ENCODE measurements at regions not wholly inside any gene's neighbourhood (a gene's known extent, or its start where the extent isn't known, plus 50 kb on each side); places are given as distances from the start of the nearest gene placed in this dataset.

- Histone ChIP-seq H3K27me3 (no peaks in the 10 kb centered on the region), H3K27ac (no peak overlapping the region), H3K36me3 (no peaks in the 10 kb centered on the region), H3K9me3 (no peaks in the 10 kb centered on the region), H3K4me1 (peaks cover 0 to 38% (median 19%) of the 10 kb centered on the region in 9 donors), H3K4me3 (no peak overlapping the region)
- no peak for TF ChIP-seq CTCF (IDR thresholded peaks at IDR 0.05)
- intact Hi-C loops (cut with DNase I), result loop anchor here in 1 of 10 donors (5.0 kb wide), 1 partner anchor 184 kb away; no protein-coding TSS in a partner anchor
- DNase-seq, result no peak
- peak in 1 of 8 donors; percentile 21 for ATAC-seq
- WGBS, 2 donors, result 77 to 82% methylated on average over 6 of the region's 6 CpGs
Observed at GRCh38 chr13:76708138-76708688, 178.0 kb downstream of the KCTD12 start.

- DNase-seq (no peak), ATAC-seq (no peak)
- no peak for TF ChIP-seq CTCF (IDR thresholded peaks at IDR 0.05)
- no peaks in the 10 kb centered on the region for H3K36me3 ChIP-seq
- WGBS, 2 donors, result 78 to 81% methylated on average over 3 of the region's 3 CpGs
- H3K27me3 ChIP-seq, result no peaks in the 10 kb centered on the region
- no peak overlapping the region for H3K27ac ChIP-seq
- H3K4me3 ChIP-seq, result no peak overlapping the region
- no peaks in the 10 kb centered on the region for H3K9me3 ChIP-seq
- intact Hi-C loops (cut with DNase I), result loop anchor here in 1 of 10 donors (5.0 kb wide), 1 partner anchor 185 kb away; no protein-coding TSS in a partner anchor
- peaks cover 0 to 32% (median 19%) of the 10 kb centered on the region in 9 donors for H3K4me1 ChIP-seq
Observed at GRCh38 chr13:76707360-76707759, 178.8 kb downstream of the KCTD12 start.

- H3K4me3 ChIP-seq, result no peak overlapping the region
- H3K27me3 ChIP-seq, result no peaks in the 10 kb centered on the region
- no peak for DNase-seq
- 46 to 74% methylated on average over 2 of the region's 2 CpGs for WGBS, 2 donors
- H3K9me3 ChIP-seq, result no peaks in the 10 kb centered on the region
- H3K4me1 ChIP-seq, result peaks cover 0 to 4% (median 0%) of the 10 kb centered on the region in 9 donors
- H3K27ac ChIP-seq, result no peak overlapping the region
- TF ChIP-seq CTCF (IDR thresholded peaks at IDR 0.05), result no peak
- intact Hi-C loops (cut with DNase I), result loop anchor here in 1 of 10 donors (5.0 kb wide), 1 partner anchor 701 kb away; no protein-coding TSS in a partner anchor
- no peak for ATAC-seq
- H3K36me3 ChIP-seq, result no peaks in the 10 kb centered on the region
Observed at GRCh38 chr13:76703621-76704288, 182.4 kb downstream of the KCTD12 start.

- H3K4me1 ChIP-seq, result peaks cover 0 to 4% (median 0%) of the 10 kb centered on the region in 9 donors
- H3K27me3 ChIP-seq, result no peaks in the 10 kb centered on the region
- H3K36me3 ChIP-seq, result no peaks in the 10 kb centered on the region
- no peak for TF ChIP-seq CTCF (IDR thresholded peaks at IDR 0.05)
- DNase-seq, result no peak
- no peak for ATAC-seq
- intact Hi-C loops (cut with DNase I), result loop anchor here in 1 of 10 donors (5.0 kb wide), 1 partner anchor 701 kb away; no protein-coding TSS in a partner anchor
- no peak overlapping the region for H3K27ac ChIP-seq
- no peak overlapping the region for H3K4me3 ChIP-seq
- WGBS, 2 donors, result 64 to 78% methylated on average over 2 of the region's 2 CpGs
- H3K9me3 ChIP-seq, result no peaks in the 10 kb centered on the region
Observed at GRCh38 chr13:76703216-76703615, 183.0 kb downstream of the KCTD12 start.
